ENCODE measurements at regions not wholly inside any gene's neighbourhood (a gene's known extent, or its start where the extent isn't known, plus 50 kb on each side); places are given as distances from the start of the nearest gene placed in this dataset.

DNA sequence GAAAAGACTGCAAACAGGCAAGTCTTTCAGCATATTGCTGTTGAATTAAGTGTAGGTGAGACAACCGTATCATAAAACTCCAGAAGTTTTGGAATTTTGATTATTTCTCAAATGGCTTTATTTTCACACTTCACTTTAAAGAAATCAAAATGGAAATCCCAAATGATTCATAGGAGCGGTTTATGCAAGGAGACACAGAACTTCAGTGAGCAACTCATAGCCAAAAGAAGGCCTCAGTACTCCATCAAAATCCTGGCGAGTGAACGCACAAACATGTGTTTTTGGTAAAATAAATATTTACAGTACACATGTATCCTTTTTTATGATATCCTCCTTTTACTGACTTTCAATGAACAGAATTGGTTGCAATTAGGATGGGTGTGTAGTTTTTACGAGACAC is 140.4 kb upstream of the APCDD1 start:
- TF ChIP-seq, protein P1, sequence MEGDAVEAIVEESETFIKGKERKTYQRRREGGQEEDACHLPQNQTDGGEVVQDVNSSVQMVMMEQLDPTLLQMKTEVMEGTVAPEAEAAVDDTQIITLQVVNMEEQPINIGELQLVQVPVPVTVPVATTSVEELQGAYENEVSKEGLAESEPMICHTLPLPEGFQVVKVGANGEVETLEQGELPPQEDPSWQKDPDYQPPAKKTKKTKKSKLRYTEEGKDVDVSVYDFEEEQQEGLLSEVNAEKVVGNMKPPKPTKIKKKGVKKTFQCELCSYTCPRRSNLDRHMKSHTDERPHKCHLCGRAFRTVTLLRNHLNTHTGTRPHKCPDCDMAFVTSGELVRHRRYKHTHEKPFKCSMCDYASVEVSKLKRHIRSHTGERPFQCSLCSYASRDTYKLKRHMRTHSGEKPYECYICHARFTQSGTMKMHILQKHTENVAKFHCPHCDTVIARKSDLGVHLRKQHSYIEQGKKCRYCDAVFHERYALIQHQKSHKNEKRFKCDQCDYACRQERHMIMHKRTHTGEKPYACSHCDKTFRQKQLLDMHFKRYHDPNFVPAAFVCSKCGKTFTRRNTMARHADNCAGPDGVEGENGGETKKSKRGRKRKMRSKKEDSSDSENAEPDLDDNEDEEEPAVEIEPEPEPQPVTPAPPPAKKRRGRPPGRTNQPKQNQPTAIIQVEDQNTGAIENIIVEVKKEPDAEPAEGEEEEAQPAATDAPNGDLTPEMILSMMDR (IDR thresholded peaks at IDR 0.05; ENCODE audit: insufficient read depth, low read depth, low read length), result no peak
- no peak for TF ChIP-seq EZH2 (IDR thresholded peaks at IDR 0.05; ENCODE audit: insufficient read depth, low read length)

Data from astrocyte (in vitro differentiated cells and primary cell).